ENCODE measurements at regions not wholly inside any gene's neighbourhood (a gene's known extent, or its start where the extent isn't known, plus 50 kb on each side); places are given as distances from the start of the nearest gene placed in this dataset.

- intact Hi-C loops (cut with DNase I) = no loop called here
- TF ChIP-seq, protein P1, sequence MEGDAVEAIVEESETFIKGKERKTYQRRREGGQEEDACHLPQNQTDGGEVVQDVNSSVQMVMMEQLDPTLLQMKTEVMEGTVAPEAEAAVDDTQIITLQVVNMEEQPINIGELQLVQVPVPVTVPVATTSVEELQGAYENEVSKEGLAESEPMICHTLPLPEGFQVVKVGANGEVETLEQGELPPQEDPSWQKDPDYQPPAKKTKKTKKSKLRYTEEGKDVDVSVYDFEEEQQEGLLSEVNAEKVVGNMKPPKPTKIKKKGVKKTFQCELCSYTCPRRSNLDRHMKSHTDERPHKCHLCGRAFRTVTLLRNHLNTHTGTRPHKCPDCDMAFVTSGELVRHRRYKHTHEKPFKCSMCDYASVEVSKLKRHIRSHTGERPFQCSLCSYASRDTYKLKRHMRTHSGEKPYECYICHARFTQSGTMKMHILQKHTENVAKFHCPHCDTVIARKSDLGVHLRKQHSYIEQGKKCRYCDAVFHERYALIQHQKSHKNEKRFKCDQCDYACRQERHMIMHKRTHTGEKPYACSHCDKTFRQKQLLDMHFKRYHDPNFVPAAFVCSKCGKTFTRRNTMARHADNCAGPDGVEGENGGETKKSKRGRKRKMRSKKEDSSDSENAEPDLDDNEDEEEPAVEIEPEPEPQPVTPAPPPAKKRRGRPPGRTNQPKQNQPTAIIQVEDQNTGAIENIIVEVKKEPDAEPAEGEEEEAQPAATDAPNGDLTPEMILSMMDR (IDR thresholded peaks at IDR 0.05) = no peak
- no peak for DNase-seq
- no peak for ATAC-seq
- no peaks in the 10 kb centered on the region for H3K9me3 ChIP-seq
- no peak overlapping the region for H3K4me3 ChIP-seq
- H3K4me1 ChIP-seq = peaks cover 0 to 7% of the 10 kb centered on the region in 2 donors
- no peak overlapping the region for H3K27ac ChIP-seq
- no peaks in the 10 kb centered on the region for H3K36me3 ChIP-seq
- H3K27me3 ChIP-seq = peaks cover 0 to 5% of the 10 kb centered on the region in 2 donors
Observed at GRCh38 chr17:73878923-73879322, 234.7 kb upstream of the SDK2 start.

DNA sequence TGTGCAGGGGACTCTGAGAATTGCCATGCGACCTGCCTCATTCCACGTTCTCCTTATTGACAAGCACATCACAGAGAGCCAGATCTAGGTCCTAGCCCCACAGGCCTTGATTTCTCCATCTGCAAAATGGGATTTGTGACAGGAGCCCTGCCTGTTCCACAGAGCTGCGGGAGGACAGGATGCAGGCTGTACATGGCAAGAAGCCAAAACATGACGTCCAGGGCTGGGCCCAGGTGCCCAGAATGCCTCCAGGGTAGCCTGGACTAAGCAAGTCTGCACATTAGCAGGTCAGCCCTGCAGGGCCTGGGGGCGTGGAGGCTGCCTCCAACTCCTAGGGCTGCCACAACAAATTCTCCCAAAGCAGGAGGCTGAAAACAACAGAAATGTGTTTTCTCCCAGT, 235.7 kb upstream of the SDK2 start:
- intact Hi-C loops (cut with DNase I) = no loop called here
- peaks cover 0 to 6% of the 10 kb centered on the region in 2 donors for H3K27me3 ChIP-seq
- H3K4me1 ChIP-seq = peaks cover 0 to 6% of the 10 kb centered on the region in 2 donors
- no peaks in the 10 kb centered on the region for H3K36me3 ChIP-seq
- H3K27ac ChIP-seq = no peak overlapping the region
- no peak overlapping the region for H3K4me3 ChIP-seq
- TF ChIP-seq, protein P1 (IDR thresholded peaks at IDR 0.05) = no peak
- ATAC-seq (no peak), DNase-seq (no peak)
- H3K9me3 ChIP-seq = no peaks in the 10 kb centered on the region

DNA sequence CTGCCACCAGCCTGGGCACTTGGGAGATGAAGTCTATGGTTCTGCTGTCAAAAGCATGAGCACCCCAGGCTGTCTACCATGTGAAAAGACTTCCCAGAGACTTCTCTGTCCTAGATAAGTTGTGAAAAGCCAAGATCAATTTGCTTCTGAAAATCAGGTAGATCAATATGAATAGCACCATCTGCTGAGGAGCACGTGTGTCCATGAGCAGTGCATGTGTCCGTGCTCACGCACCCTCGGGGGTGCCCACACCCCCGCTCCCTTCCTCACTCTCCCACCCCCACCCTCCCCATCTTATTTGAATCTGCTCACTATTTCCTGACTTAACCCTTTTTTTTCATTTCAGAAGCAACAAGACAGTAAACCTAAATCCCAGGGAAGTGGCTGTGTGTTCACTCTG, 238.3 kb upstream of the SDK2 start:
- Histone ChIP-seq H3K27me3 (peaks cover 0 to 6% of the 10 kb centered on the region in 2 donors), H3K27ac (no peak overlapping the region), H3K4me1 (no peaks in the 10 kb centered on the region), H3K9me3 (no peaks in the 10 kb centered on the region), H3K36me3 (no peaks in the 10 kb centered on the region), H3K4me3 (no peak overlapping the region)
- no peak for ATAC-seq
- intact Hi-C loops (cut with DNase I) = no loop called here
- DNase-seq = no peak
- TF ChIP-seq, protein P1 (IDR thresholded peaks at IDR 0.05) = no peak

- TF ChIP-seq, protein P1 (IDR thresholded peaks at IDR 0.05) = no peak
- no peak for ATAC-seq
- Histone ChIP-seq H3K36me3 (no peaks in the 10 kb centered on the region), H3K4me3 (no peak overlapping the region), H3K9me3 (no peaks in the 10 kb centered on the region), H3K4me1 (no peaks in the 10 kb centered on the region), H3K27ac (no peak overlapping the region), H3K27me3 (peaks cover 0 to 6% of the 10 kb centered on the region in 2 donors)
- intact Hi-C loops (cut with DNase I) = no loop called here
- no peak for DNase-seq
Observed at GRCh38 chr17:73883175-73883574, 238.9 kb upstream of the SDK2 start.

DNA sequence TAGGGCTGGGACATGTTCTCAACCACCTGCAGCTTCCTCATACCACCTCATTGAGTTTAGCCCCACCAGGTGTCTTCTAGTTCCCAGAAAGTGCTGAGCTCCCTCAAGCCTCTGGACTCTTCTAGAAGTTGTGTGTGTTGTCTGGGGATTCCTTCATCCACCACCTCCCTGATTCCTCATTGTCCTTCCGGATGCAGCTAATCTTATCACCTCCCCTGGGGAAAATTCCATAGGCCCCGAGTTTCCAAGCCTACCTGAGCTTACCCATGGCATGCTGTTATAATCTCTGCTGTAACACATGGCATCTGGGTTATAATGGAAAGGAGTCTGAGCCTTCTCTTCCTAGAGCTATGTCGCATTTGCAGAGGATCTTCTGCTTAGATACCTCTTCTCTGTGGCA, 243.5 kb upstream of the SDK2 start:
- ATAC-seq = no peak

More for the DNA sequence above, 243.5 kb upstream of the SDK2 start:
- no peak for DNase-seq
- intact Hi-C loops (cut with DNase I) = no loop called here
- H3K36me3 ChIP-seq = no peaks in the 10 kb centered on the region
- H3K4me1 ChIP-seq = no peaks in the 10 kb centered on the region
- H3K9me3 ChIP-seq = no peaks in the 10 kb centered on the region
- H3K27ac ChIP-seq = no peak overlapping the region
- H3K27me3 ChIP-seq = peaks cover 0 to 6% of the 10 kb centered on the region in 2 donors
- TF ChIP-seq, protein P1 (IDR thresholded peaks at IDR 0.05) = no peak
- H3K4me3 ChIP-seq = no peak overlapping the region

All from left lung (tissue), 4 donors.